Muscle of arm (tissue), 1 donor: ENCODE measurements at regions not wholly inside any gene's neighbourhood (a gene's known extent, or its start where the extent isn't known, plus 50 kb on each side); places are given as distances from the start of the nearest gene placed in this dataset.
"Not testable (repeated sequence)": the region's sequence is repeated elsewhere in the genome, so short reads cannot be mapped to it uniquely, and the experiment has no call there.

ENCODE experiments used
- DNase-seq: peaks from one replicate; pipeline ENCODE4 v3.0.0-alpha.2; 2013

- no peak for DNase-seq
These were observed 62.1 kb upstream of the GPC1 start for GRCh38 chr2:240373289-240373885.

- peak; percentile 41 for DNase-seq
These were observed 61.2 kb upstream of the GPC1 start for GRCh38 chr2:240374085-240374907.

GRCh38 chr2:240375024-240375645 lies 60.3 kb upstream of the GPC1 start:
- no peak for DNase-seq

GRCh38 chr2:240376739-240377138 lies 58.7 kb upstream of the GPC1 start:
- no peak for DNase-seq

- DNase-seq = no peak
These were observed 58.1 kb upstream of the GPC1 start for GRCh38 chr2:240377366-240377765.

- no peak for DNase-seq
These were observed 56.3 kb upstream of the GPC1 start for GRCh38 chr2:240379089-240379636.

GRCh38 chr2:240383099-240383758 lies 52.2 kb upstream of the GPC1 start:
- no peak for DNase-seq

GRCh38 chr2:240383871-240384700 lies 51.4 kb upstream of the GPC1 start:
- no peak for DNase-seq

- DNase-seq = no peak
These were observed 50.6 kb upstream of the GPC1 start for GRCh38 chr2:240384711-240385450.

GRCh38 chr2:240385451-240386161 lies 49.9 kb upstream of the GPC1 start:
- DNase-seq = not testable (repeated sequence)
